ENCODE measurements at regions not wholly inside any gene's neighbourhood (a gene's known extent, or its start where the extent isn't known, plus 50 kb on each side); places are given as distances from the start of the nearest gene placed in this dataset.

GRCh38 chr3:193816656-193817311 lies 223.8 kb downstream of the OPA1 start:
- no peaks in the 10 kb centered on the region for H3K27me3 ChIP-seq (ENCODE audit: control insufficient read depth in 4 of 4, insufficient read depth in 4 of 4, low read length in 3 of 4)
- no peak overlapping the region for H3K4me3 ChIP-seq (ENCODE audit: low read depth in 1 of 3, low read length in 3 of 3)
- no peak for DNase-seq (ENCODE audit: low spot score)
- WGBS = 58% methylated on average over 14 of the region's 14 CpGs
- TF ChIP-seq TAF1 (conservative IDR thresholded peaks at IDR 0.05) (no peak), MAX (IDR thresholded peaks at IDR 0.05) (no peak), JUND (IDR thresholded peaks at IDR 0.05) (no peak)
- H3K27ac ChIP-seq (ENCODE audit: low read depth in 1 of 2, low read length in 2 of 2) = no peak overlapping the region
- no peaks in the 10 kb centered on the region for H3K36me3 ChIP-seq (ENCODE audit: control insufficient read depth in 4 of 4, insufficient read depth in 3 of 4, low read depth in 1 of 4, low read length in 3 of 4)
- peaks cover 0 to 4% (median 0%) of the 10 kb centered on the region in 4 donors for H3K4me1 ChIP-seq (ENCODE audit: control insufficient read depth in 4 of 4, insufficient read depth in 4 of 4, low read length in 3 of 4)
- H3K9me3 ChIP-seq (ENCODE audit: control insufficient read depth in 4 of 4, low read length in 3 of 4) = no peaks in the 10 kb centered on the region
- no peak overlapping the region for H3K9ac ChIP-seq (ENCODE audit: low read depth in 1 of 2, low read length in 2 of 2)

GRCh38 chr3:193819117-193820010 lies 226.4 kb downstream of the OPA1 start:
- no peak overlapping the region for H3K9ac ChIP-seq (ENCODE audit: low read depth in 1 of 2, low read length in 2 of 2)
- DNase-seq (ENCODE audit: low spot score) = no peak
- no peaks in the 10 kb centered on the region for H3K36me3 ChIP-seq (ENCODE audit: control insufficient read depth in 4 of 4, insufficient read depth in 3 of 4, low read depth in 1 of 4, low read length in 3 of 4)
- H3K27ac ChIP-seq (ENCODE audit: low read depth in 1 of 2, low read length in 2 of 2) = no peak overlapping the region
- no peak overlapping the region for H3K4me3 ChIP-seq (ENCODE audit: low read depth in 1 of 3, low read length in 3 of 3)
- H3K9me3 ChIP-seq (ENCODE audit: control insufficient read depth in 4 of 4, low read length in 3 of 4) = no peaks in the 10 kb centered on the region
- WGBS = 92% methylated on average over 16 of the region's 16 CpGs
- H3K4me1 ChIP-seq (ENCODE audit: control insufficient read depth in 4 of 4, insufficient read depth in 4 of 4, low read length in 3 of 4) = peaks cover 0 to 4% (median 0%) of the 10 kb centered on the region in 4 donors
- no peaks in the 10 kb centered on the region for H3K27me3 ChIP-seq (ENCODE audit: control insufficient read depth in 4 of 4, insufficient read depth in 4 of 4, low read length in 3 of 4)
- TF ChIP-seq HNF4A (conservative IDR thresholded peaks at IDR 0.05) (no peak), MAX (IDR thresholded peaks at IDR 0.05) (no peak), EGR1 (IDR thresholded peaks at IDR 0.05; ENCODE audit: low read depth in 2 of 2) (no peak), ATF3 (IDR thresholded peaks at IDR 0.05) (no peak), REST (IDR thresholded peaks at IDR 0.05) (no peak), FOXA2 (IDR thresholded peaks at IDR 0.05) (no peak), RAD21 (IDR thresholded peaks at IDR 0.05) (no peak), HNF4G (IDR thresholded peaks at IDR 0.05) (no peak), CTCF (IDR thresholded peaks at IDR 0.05; ENCODE audit: low read depth, low read length, missing input control) (no peak), TAF1 (conservative IDR thresholded peaks at IDR 0.05) (no peak), ZBTB33 (IDR thresholded peaks at IDR 0.05) (no peak), FOXA1 (IDR thresholded peaks at IDR 0.05) (no peak), JUND (IDR thresholded peaks at IDR 0.05) (no peak), NR2F2 (IDR thresholded peaks at IDR 0.05) (no peak), RXRA (IDR thresholded peaks at IDR 0.05) (no peak)

All from liver (tissue), 8 donors.